MV-4-11 (cell line): ENCODE measurements at regions not wholly inside any gene's neighbourhood (a gene's known extent, or its start where the extent isn't known, plus 50 kb on each side); places are given as distances from the start of the nearest gene placed in this dataset.

Source experiments
- DNase-seq: peaks from one replicate; lab custom pipeline; 2025; lab: John Stamatoyannopoulos, UW

- DNase-seq, result no peak
These were observed 639.3 kb downstream of the TOX3 start for GRCh38 chr16:51907680-51908079.

DNA sequence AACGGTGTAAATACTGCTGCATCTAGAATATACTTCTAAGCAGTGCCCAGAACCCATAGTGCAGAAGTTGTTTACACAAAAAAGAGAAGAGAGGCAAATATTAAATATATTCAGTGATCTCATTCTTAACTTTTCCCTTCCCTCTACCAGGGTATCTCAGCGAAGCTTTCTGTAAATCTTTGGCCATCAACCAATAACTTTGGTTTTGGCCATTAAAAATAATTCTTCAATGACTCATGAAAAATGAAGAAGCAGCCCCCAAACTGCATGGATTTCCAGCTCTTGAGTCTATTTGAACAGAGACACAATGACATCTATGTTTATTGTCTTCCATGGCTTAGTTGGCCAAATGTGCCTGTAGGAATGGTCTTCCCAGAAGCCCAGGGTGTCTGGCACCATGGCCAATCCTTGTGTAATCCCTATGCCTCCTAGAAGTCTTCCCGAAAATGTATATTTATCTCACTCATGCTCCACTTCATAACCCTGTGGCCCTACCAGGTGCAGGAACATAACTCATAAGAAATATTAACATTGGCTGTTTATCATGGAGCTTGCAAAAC lies 646.6 kb downstream of the TOX3 start:
- DNase-seq, result no peak

- no peak for DNase-seq
These were observed 648.1 kb downstream of the TOX3 start for GRCh38 chr16:51898872-51899271.

GRCh38 chr16:51896013-51896412 lies 650.9 kb downstream of the TOX3 start:
- no peak for DNase-seq

DNA sequence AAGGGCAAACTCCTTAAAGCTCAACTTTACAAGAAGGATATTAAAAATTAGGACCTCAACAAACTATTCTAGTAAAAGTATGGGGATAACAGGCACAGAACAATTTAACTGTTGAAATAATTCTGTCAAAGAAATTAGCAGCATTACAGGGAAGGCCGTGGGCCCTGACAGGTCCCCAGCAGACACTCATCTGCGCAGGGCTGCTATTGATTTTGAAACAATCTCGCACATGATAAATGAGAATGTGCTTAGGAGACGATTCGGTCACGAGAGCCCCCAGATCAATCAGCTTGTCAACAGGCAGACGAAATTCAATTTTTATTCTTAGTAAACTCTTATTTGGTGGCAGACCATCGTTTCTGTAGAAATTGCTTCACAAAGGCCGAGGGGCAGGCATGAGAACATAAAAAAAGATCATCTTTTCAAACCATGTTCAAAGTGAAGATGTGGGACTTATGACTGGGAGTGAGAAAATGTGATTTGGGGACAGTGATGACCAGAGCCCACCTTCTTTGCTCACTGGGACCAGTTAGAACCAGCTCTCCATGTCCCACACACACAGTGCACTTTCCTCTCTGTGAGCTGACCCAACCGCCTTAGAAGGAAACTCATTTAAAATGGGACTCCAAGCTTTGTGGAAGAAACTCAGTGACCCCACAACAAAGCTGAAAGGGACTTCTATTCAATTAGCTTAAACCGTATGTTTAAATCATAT lies 654.5 kb downstream of the TOX3 start:
- DNase-seq, result no peak

GRCh38 chr16:51888534-51888933 lies 658.4 kb downstream of the TOX3 start:
- DNase-seq, result no peak

- no peak for DNase-seq
These were observed 658.9 kb downstream of the TOX3 start for GRCh38 chr16:51888016-51888415.

GRCh38 chr16:51886456-51886855 lies 660.5 kb downstream of the TOX3 start:
- DNase-seq, result no peak

DNA sequence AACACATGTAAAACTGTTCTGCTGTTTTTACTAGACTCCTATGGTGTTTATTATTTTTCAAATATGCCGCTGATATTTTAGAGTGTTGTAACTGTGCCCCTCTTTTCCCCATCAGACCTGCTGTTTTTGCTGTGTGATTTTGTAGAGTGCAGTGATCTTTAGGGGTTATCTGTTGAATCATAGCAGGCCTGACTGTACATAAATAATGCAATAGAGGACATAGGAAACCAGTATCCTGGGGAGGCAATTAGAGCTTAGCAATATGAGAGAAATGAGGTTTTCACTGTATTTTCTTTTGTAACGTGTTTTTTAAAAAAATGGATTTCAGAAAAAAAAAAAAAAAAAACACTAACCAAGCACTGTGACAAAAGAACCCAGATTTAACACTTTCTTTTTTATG lies 662.2 kb downstream of the TOX3 start:
- DNase-seq, result no peak

DNA sequence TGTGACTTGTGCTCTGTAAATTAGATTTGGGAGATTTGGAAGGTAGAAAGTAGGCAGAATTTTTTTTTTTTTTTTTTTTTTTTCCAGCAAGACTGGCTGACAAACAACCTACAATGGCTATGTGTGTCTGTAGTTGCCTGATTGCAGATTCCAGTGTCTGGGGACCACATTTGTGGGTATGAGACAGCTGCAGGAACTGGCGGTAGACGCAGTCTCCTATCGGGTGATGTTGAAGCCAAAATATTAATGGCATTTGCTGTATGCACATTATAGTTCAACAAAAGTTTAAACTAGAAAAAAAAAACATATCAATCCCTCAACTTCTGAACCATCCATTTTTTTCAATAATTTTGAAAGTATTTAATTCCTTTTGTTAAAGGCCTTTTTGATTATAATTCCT lies 665.2 kb downstream of the TOX3 start:
- no peak for DNase-seq

- no peak for DNase-seq
These were observed 666.2 kb downstream of the TOX3 start for GRCh38 chr16:51880776-51881175.

- no peak for DNase-seq
These were observed 669.3 kb downstream of the TOX3 start for GRCh38 chr16:51877686-51878085.

GRCh38 chr16:51876934-51877333 lies 670.0 kb downstream of the TOX3 start:
- no peak for DNase-seq

DNA sequence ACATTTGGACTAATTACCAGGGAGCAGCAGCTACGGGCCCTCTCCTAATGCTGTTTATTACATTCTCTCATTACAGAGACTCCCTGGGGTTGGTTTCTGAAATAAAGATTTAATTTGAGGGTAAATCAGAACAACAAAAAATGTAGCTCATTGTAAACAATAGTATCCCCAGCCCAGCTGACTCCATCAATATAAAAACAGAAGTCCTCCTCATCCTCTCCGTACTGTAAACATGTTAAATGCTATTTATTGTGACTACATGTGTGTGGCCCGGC lies 670.4 kb downstream of the TOX3 start:
- DNase-seq, result no peak

DNA sequence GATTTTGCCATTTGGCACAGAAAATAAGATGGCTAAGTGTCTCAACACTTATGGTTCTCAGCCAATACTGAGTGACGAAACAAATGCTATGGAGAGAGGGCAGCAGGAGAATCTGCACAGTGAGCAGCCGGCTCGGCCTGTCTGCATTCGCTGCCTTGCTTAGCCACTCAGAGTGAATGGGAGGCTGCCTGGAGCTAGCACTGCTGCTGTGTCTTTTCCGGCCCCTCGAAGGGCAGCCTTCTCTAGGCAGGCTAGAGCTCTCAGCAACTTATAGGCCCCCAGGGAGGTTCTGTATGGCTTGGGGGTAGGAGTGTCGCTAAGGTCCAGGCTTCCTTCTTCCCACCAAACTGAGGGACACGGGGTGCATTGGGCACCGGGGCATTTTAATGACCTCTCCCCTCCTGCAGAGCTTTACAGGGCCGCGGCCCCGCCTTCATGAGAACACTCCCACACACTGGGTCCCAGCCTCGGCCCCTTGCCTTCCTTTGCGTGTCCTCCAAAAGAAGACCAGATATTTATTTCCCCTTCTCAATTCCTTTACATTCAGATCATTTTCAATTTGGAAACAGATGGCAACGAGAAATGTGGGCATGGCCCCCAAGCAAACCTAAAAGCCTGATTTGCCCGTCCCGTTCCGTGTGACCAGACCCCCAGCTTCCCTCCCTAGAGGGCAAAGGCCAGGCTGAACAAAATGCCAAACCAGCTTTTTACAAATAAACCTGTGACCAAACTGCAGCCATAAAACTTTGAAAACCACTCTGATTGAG lies 670.9 kb downstream of the TOX3 start:
- DNase-seq, result no peak

DNA sequence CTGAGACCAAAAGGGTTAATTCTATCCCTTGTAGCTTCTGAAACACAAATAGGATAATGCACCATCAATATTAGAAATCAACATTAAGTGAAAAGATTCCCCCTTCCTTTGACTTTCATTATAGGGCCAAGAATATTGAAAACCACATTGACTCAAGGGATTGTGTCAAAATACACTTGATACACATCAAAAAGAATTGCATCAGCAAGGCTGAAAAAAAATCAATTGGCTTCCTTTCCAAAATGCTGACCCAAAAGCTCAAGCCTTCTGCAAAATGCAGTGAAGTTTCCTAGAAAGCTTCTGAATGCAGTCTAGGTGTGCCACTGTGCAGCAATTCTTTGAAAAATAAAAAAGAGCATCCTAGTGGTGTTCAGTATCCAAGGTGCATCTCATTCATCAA lies 674.4 kb downstream of the TOX3 start:
- no peak for DNase-seq

DNA sequence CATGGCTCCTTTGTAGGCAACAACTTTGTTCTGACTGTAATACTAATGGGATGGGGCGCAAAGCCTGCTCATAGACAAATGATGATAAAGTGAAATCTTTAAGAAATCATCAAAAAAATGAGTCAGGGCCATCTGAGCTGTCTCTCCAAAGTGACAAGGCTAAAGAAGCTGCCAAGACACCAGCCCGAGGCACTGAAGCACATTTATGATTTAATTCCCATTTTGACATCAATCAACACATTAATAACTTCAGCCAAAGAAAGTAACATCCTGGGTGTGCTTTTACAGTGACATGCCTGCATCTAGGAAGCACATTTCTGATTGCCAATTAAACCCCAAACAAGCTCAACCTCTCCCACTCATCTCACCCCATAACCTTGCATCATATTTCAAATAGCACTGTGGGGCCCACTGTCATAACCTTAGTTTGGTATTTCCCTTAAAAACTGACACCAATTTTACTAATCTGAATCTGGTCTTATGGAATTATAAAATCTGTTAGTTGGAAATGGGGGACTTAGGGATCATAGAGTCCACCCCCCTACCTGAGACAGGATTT lies 676.6 kb downstream of the TOX3 start:
- DNase-seq, result no peak

GRCh38 chr16:51869176-51869575 lies 677.8 kb downstream of the TOX3 start:
- DNase-seq, result no peak

DNA sequence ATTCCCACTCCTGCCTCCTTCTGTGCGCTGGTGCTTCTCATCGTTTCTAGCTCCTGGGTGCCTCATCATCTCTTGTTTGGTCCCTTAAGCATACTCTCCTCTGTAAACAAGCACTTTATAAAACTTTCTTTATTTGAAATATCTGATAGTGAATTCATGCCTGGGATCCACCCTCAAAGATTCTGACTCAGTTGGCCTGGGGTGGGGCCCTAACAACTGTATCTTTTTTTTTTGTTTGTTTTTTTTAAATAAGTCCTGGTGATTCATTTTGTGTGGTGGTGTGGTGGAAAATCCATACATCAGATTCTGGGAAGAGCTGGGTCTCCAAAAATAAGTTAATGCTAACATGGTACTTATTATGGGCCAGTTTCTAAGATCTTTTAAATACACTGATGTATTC lies 678.3 kb downstream of the TOX3 start:
- DNase-seq, result no peak

GRCh38 chr16:51867386-51868065 lies 679.4 kb downstream of the TOX3 start:
- no peak for DNase-seq

- DNase-seq, result no peak
These were observed 682.4 kb downstream of the TOX3 start for GRCh38 chr16:51864575-51864974.

DNA sequence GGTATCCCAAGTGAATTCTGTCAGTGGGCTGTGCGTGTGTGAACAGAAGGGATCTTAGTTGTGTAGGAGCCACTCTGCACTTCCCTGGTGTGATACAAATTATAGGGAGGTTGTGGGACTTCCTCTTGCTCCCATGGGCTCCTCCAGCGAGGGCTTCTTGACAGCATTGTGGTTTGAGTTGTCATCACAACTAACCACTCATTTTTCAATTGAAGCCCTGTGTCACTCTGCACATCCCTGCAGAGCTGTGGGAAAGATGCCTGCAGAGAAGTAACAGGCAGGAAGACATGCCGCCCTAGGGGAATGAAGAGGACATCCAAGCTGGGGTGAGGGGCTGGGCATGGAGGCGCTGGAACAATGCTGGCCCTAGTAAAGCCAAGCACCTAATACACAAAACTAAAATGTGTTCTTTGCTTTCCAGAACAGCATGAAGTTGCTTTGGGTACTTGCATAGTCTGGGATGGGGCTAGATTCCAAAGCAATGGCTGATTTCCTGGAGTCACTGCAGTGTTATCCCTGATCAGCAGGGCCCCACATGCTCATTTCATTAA lies 692.5 kb downstream of the TOX3 start:
- DNase-seq, result no peak
